H9 (cell line): ENCODE measurements at regions not wholly inside any gene's neighbourhood (a gene's known extent, or its start where the extent isn't known, plus 50 kb on each side); places are given as distances from the start of the nearest gene placed in this dataset.

ENCODE experiments used
- DNase-seq: peaks from one replicate; pipeline ENCODE4 v3.0.0-alpha.2; 2017
- H2AFZ ChIP-seq: one replicate; pipeline ENCODE4 v1.6.1; 2013; ENCODE audit warnings: mild to moderate bottlenecking, low read length, control low read depth, moderate library complexity
- H2AK5ac ChIP-seq: 2 replicates; pipeline ENCODE4 v1.6.1; 2013; ENCODE audit warnings: low read length, control low read depth, mixed read lengths; ENCODE audit not compliant: insufficient read length
- H2BK120ac ChIP-seq: one replicate; pipeline ENCODE4 v1.6.1; 2013; ENCODE audit warnings: low read depth, mild to moderate bottlenecking, low read length, control low read depth, inconsistent platforms; ENCODE audit not compliant: poor library complexity, severe bottlenecking
- H2BK12ac ChIP-seq: 2 replicates; pipeline ENCODE4 v1.6.1; 2013; ENCODE audit warnings: low read length, control low read depth, mixed read lengths, low read depth; ENCODE audit not compliant: insufficient read length
- H2BK15ac ChIP-seq: 2 replicates; pipeline ENCODE4 v1.6.1; 2013; ENCODE audit warnings: low read depth, low read length, control low read depth
- H2BK20ac ChIP-seq: one replicate; pipeline ENCODE4 v1.6.1; 2013; ENCODE audit warnings: low read depth, mild to moderate bottlenecking, low read length, control low read depth, inconsistent platforms; ENCODE audit not compliant: poor library complexity, severe bottlenecking
- H2BK5ac ChIP-seq: 2 replicates; pipeline ENCODE4 v1.6.1; 2013; ENCODE audit warnings: low read length, control low read depth, mixed read lengths; ENCODE audit not compliant: insufficient read length
- H3K14ac ChIP-seq: 2 replicates; pipeline ENCODE4 v1.6.1; 2013; ENCODE audit warnings: low read length, control low read depth; ENCODE audit not compliant: insufficient read depth
- H3K18ac ChIP-seq: 2 replicates; pipeline ENCODE4 v1.6.1; 2013; ENCODE audit warnings: low read depth, mild to moderate bottlenecking, mixed read lengths, low read length, control low read depth; ENCODE audit not compliant: insufficient read length
- H3K23ac ChIP-seq: 2 replicates; pipeline ENCODE4 v1.6.1; 2013; ENCODE audit warnings: low read length, control low read depth, mixed read lengths, low read depth; ENCODE audit not compliant: insufficient read length
- H3K23me2 ChIP-seq: 2 replicates; pipeline ENCODE4 v1.6.1; 2013; ENCODE audit warnings: low read depth, mild to moderate bottlenecking, mixed read lengths, low read length, control low read depth; ENCODE audit not compliant: insufficient read length, poor library complexity, severe bottlenecking
- H3K27ac ChIP-seq: 2 replicates; pipeline ENCODE4 v1.5.1; 2013; ENCODE audit warnings: low read length, control low read depth, mixed read lengths, low read depth; ENCODE audit not compliant: insufficient read length
- H3K27me3 ChIP-seq: 2 replicates; pipeline ENCODE4 v1.6.1; 2013; ENCODE audit warnings: low read length, control low read depth, inconsistent platforms; ENCODE audit not compliant: insufficient read depth
- H3K4ac ChIP-seq: 2 replicates; pipeline ENCODE4 v1.6.1; 2013; ENCODE audit warnings: low read depth, mild to moderate bottlenecking, control low read depth, inconsistent platforms, low read length, moderate library complexity
- H3K4me1 ChIP-seq: 2 replicates; pipeline ENCODE4 v1.6.1; 2013; ENCODE audit warnings: low read length, control low read depth, inconsistent platforms; ENCODE audit not compliant: insufficient read depth
- H3K4me2 ChIP-seq: 2 replicates; pipeline ENCODE4 v1.6.1; 2013; ENCODE audit warnings: low read length, control low read depth, mixed read lengths; ENCODE audit not compliant: insufficient read length, insufficient read depth
- H3K56ac ChIP-seq: 2 replicates; pipeline ENCODE4 v1.6.1; 2013; ENCODE audit warnings: low read depth, mild to moderate bottlenecking, mixed read lengths, low read length, control low read depth; ENCODE audit not compliant: insufficient read length
- H3K79me1 ChIP-seq: 2 replicates; pipeline ENCODE4 v1.6.1; 2013; ENCODE audit warnings: low read depth, mild to moderate bottlenecking, moderate library complexity, low read length, control low read depth, inconsistent platforms; ENCODE audit not compliant: insufficient read depth, poor library complexity, severe bottlenecking
- H3K79me2 ChIP-seq: 2 replicates; pipeline ENCODE4 v1.6.1; 2013; ENCODE audit warnings: low read length, control low read depth, inconsistent platforms; ENCODE audit not compliant: insufficient read depth
- H3K9ac ChIP-seq: 2 replicates; pipeline ENCODE4 v1.6.1; 2013; ENCODE audit warnings: low read length, control low read depth, mixed read lengths; ENCODE audit not compliant: insufficient read length; ENCODE audit errors: extremely low read depth
- H3K9me3 ChIP-seq: one replicate; pipeline ENCODE4 v1.6.1; 2013; ENCODE audit warnings: low read depth, low read length, inconsistent platforms; ENCODE audit not compliant: control insufficient read depth
- H3T11ph ChIP-seq: one replicate; pipeline ENCODE4 v1.6.1; 2013; ENCODE audit warnings: mild to moderate bottlenecking, low read length, control low read depth, inconsistent platforms
- H4K20me1 ChIP-seq: one replicate; pipeline ENCODE4 v1.6.1; 2013; ENCODE audit not compliant: control insufficient read depth, insufficient read length, insufficient read depth
- H4K5ac ChIP-seq: 2 replicates; pipeline ENCODE4 v1.6.1; 2013; ENCODE audit warnings: low read depth, mild to moderate bottlenecking, mixed read lengths, low read length, control low read depth; ENCODE audit not compliant: insufficient read length
- H4K8ac ChIP-seq: replicated peaks from 2 replicates; pipeline ENCODE4 v1.6.1; 2013; ENCODE audit warnings: low read length, control low read depth, mixed read lengths, low read depth; ENCODE audit not compliant: insufficient read length
- H4K91ac ChIP-seq: 2 replicates; pipeline ENCODE4 v1.6.1; 2013; ENCODE audit warnings: low read depth, mild to moderate bottlenecking, moderate library complexity, mixed read lengths, low read length, control low read depth; ENCODE audit not compliant: insufficient read length
- H3K27ac Mint-ChIP-seq, 3 experiments: 2 replicates in 2 of 3; 3 replicates in 1 of 3; pipeline ENCODE4 v1.8.0; 2020 to 2021; ENCODE audit warnings: mixed read lengths in 3 of 3, mild to moderate bottlenecking in 1 of 3, moderate library complexity in 1 of 3
- H3K27me3 Mint-ChIP-seq: 2 replicates; pipeline ENCODE4 v1.8.0; 2021; ENCODE audit warnings: low read depth, mild to moderate bottlenecking, moderate library complexity, mixed read lengths
- H3K36me3 Mint-ChIP-seq, 3 experiments: 2 replicates in 2 of 3; 3 replicates in 1 of 3; pipeline ENCODE4 v1.8.0; 2020 to 2021; ENCODE audit warnings: low read depth in 3 of 3, mixed read lengths in 3 of 3; ENCODE audit not compliant: insufficient read depth in 1 of 3
- H3K4me1 Mint-ChIP-seq, 2 experiments: 2 replicates each; pipeline ENCODE4 v1.8.0; 2020; ENCODE audit warnings: mixed read lengths in 2 of 2
- H3K4me3 Mint-ChIP-seq, 2 experiments: 2 replicates in 1 of 2; 3 replicates in 1 of 2; pipeline ENCODE4 v1.8.0; 2020 to 2021; ENCODE audit warnings: mild to moderate bottlenecking in 2 of 2, mixed read lengths in 2 of 2, moderate library complexity in 1 of 2
- H3K9me3 Mint-ChIP-seq, 2 experiments: 2 replicates in 1 of 2; 3 replicates in 1 of 2; pipeline ENCODE4 v1.8.0; 2020; ENCODE audit warnings: mild to moderate bottlenecking in 2 of 2, mixed read lengths in 2 of 2, moderate library complexity in 1 of 2
- WGBS: extraction: QIAGEN DNeasy Blood & Tissue Kit; methylation state at CpG from one replicate; pipeline ENCODE4 v1.1.7; 2013; ENCODE audit warnings: missing lambda C conversion rate, low lambda C conversion rate, mixed read lengths; ENCODE audit not compliant: insufficient read length; ENCODE audit errors: extremely low coverage; 5-methylcytosine and 5-hydroxymethylcytosine counted together
- TF ChIP-seq, protein P1 (sequence below): fragments of 200-600 bp; sonication (generic); conservative IDR thresholded peaks from 3 replicates; pipeline ENCODE4 v1.8.0; 2021; ENCODE audit warnings: antibody characterized with exemption, mild to moderate bottlenecking

DNA sequence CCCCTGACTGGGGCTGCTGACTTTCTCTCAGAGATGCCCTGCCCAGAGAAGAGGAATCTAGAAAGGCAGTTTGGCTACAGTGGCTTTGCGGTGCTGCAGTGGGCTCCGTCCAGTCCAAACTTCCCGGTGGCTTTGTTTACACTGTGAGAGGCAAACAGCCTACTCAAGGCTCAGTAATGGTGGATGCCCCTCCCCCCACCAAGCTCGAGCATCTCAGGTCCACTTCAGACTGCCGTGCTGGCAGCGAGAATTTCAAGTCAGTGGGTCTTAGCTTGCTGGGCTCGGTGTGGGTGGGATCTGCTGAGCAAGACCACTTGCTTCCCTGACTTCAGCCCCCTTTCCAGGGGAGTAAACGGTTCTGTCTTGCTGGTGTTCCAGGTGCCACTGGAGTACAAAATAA is 734.5 kb upstream of the LRRN3 start:
- Mint-ChIP-seq H3K27ac (no peak overlapping the region), H3K4me1 (no peaks in the 10 kb centered on the region), H3K36me3 (peaks cover 0 to 4% (median 2%) of the 10 kb centered on the region in 3 experiments; a peak in 1 of 7 replicates), H3K9me3 (peaks cover 0 to 9% of the 10 kb centered on the region in 2 experiments; a peak in 3 of 5 replicates), H3K4me3 (no peak overlapping the region), H3K27me3 (no peaks in the 10 kb centered on the region; the same call in 1 of the 2 replicates)
- no peak overlapping the region for H3K4ac ChIP-seq
- H3K79me1 ChIP-seq, result no peaks in the 10 kb centered on the region
- H3K4me1 ChIP-seq, result no peaks in the 10 kb centered on the region
- no peak overlapping the region for H3K23ac ChIP-seq
- no peak overlapping the region for H2AFZ ChIP-seq
- no peak overlapping the region for H2BK15ac ChIP-seq
- no peak overlapping the region for H2AK5ac ChIP-seq
- no CpG with 5 or more reads among the region's 8 CpGs for WGBS
- H3K9me3 ChIP-seq, result no peaks in the 10 kb centered on the region
- H4K20me1 ChIP-seq, result no peaks in the 10 kb centered on the region
- no peak overlapping the region for H3K4me2 ChIP-seq
- H2BK120ac ChIP-seq, result no peak overlapping the region
- H3K27ac ChIP-seq, result no peak overlapping the region
- no peak overlapping the region for H3T11ph ChIP-seq
- TF ChIP-seq, protein P1, sequence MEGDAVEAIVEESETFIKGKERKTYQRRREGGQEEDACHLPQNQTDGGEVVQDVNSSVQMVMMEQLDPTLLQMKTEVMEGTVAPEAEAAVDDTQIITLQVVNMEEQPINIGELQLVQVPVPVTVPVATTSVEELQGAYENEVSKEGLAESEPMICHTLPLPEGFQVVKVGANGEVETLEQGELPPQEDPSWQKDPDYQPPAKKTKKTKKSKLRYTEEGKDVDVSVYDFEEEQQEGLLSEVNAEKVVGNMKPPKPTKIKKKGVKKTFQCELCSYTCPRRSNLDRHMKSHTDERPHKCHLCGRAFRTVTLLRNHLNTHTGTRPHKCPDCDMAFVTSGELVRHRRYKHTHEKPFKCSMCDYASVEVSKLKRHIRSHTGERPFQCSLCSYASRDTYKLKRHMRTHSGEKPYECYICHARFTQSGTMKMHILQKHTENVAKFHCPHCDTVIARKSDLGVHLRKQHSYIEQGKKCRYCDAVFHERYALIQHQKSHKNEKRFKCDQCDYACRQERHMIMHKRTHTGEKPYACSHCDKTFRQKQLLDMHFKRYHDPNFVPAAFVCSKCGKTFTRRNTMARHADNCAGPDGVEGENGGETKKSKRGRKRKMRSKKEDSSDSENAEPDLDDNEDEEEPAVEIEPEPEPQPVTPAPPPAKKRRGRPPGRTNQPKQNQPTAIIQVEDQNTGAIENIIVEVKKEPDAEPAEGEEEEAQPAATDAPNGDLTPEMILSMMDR, result no peak
- H2BK12ac ChIP-seq, result no peak overlapping the region
- no peak overlapping the region for H4K8ac ChIP-seq
- H3K23me2 ChIP-seq, result no peaks in the 10 kb centered on the region
- H3K14ac ChIP-seq, result no peak overlapping the region
- H2BK20ac ChIP-seq, result no peak overlapping the region
- H4K91ac ChIP-seq, result no peak overlapping the region
- H3K79me2 ChIP-seq, result no peaks in the 10 kb centered on the region
- H4K5ac ChIP-seq, result no peak overlapping the region
- no peak overlapping the region for H3K9ac ChIP-seq
- H3K27me3 ChIP-seq, result no peaks in the 10 kb centered on the region
- no peak overlapping the region for H3K56ac ChIP-seq
- H3K18ac ChIP-seq, result no peak overlapping the region
- no peak for DNase-seq
- H2BK5ac ChIP-seq, result no peak overlapping the region
